ENCODE measurements at regions not wholly inside any gene's neighbourhood (a gene's known extent, or its start where the extent isn't known, plus 50 kb on each side); places are given as distances from the start of the nearest gene placed in this dataset.
A peak's percentile ranks its signal among the peaks of the same experiment; 100 is the strongest.

- DNase-seq (ENCODE audit: insufficient read length, low spot score): no peak
- FAIRE-seq: no peak
Observed at GRCh38 chr2:134108113-134108512, 145.8 kb upstream of the MGAT5 start.

DNA sequence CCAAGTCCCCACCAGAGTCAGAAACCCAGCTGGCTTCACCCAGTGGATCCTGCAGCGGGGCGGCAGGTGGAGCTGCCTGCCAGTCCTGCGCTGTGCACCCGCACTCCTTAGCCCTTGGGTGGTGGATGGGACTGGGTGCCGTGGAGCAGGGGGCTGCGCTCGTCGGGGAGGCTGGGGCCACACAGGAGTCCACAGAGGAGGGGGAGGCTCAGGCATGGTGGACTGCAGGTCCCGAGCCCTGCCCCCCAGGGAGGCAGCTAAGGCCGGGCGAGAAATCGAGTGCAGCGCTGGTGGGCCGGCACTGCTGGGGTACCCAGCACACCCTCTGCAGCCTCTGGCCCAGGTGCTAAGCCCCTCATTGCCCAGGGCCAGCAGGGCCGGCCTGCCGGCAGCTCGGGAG is 144.6 kb upstream of the MGAT5 start:
- DNase-seq (ENCODE audit: insufficient read length, low spot score) (no peak), FAIRE-seq (no peak)

- no peak for FAIRE-seq
- DNase-seq (ENCODE audit: insufficient read length, low spot score): no peak
Observed at GRCh38 chr2:134109725-134110124, 144.1 kb upstream of the MGAT5 start.

- FAIRE-seq (no peak), DNase-seq (ENCODE audit: insufficient read length, low spot score) (no peak)
Observed at GRCh38 chr2:134110532-134110931, 143.3 kb upstream of the MGAT5 start.

- DNase-seq (ENCODE audit: insufficient read length, low spot score) (no peak), FAIRE-seq (no peak)
Observed at GRCh38 chr2:134117676-134118075, 136.2 kb upstream of the MGAT5 start.

DNA sequence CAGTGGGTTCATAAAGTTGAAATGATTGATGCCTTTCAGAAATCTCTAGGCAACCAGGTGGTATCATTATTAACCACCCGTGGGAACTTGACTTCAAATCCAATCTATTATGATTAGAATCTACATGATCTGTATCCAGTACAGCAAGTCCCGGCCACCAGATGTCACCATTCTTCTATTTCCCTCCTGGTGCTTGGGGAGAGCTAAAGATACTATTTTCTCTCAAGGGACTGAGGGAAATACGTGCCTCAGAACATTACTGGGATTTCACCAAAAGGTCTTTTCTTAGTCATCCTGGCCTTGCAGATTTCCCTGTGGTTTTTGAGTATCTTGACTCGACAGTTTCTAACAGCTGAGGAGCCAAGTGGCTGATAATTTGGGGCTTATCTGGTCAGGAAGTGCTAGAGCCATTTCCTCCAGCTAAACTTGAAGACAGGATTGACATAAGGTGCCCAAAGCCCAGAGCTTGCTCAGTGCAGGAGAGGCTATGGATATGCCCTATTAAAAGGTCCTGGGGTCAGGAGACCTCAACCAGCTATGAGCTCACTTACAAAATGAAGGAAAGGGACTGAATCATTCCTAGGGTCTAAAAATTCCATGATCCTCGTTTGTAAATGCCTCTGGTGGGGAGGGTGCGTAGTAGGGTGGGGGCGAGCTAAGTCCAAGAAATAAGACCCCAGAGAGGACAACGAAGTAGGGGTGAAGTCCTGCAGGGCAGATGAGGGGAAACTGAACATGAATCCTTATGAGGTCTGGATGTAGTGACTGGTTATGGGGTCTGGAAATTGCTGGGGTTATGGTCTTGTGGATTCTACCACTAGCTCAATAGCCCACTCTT is 135.4 kb upstream of the MGAT5 start:
- FAIRE-seq (peak; percentile 94), DNase-seq (ENCODE audit: insufficient read length, low spot score) (peak; percentile 74)

- no peak for FAIRE-seq
- DNase-seq (ENCODE audit: insufficient read length, low spot score): no peak
Observed at GRCh38 chr2:134119117-134119712, 134.7 kb upstream of the MGAT5 start.

DNA sequence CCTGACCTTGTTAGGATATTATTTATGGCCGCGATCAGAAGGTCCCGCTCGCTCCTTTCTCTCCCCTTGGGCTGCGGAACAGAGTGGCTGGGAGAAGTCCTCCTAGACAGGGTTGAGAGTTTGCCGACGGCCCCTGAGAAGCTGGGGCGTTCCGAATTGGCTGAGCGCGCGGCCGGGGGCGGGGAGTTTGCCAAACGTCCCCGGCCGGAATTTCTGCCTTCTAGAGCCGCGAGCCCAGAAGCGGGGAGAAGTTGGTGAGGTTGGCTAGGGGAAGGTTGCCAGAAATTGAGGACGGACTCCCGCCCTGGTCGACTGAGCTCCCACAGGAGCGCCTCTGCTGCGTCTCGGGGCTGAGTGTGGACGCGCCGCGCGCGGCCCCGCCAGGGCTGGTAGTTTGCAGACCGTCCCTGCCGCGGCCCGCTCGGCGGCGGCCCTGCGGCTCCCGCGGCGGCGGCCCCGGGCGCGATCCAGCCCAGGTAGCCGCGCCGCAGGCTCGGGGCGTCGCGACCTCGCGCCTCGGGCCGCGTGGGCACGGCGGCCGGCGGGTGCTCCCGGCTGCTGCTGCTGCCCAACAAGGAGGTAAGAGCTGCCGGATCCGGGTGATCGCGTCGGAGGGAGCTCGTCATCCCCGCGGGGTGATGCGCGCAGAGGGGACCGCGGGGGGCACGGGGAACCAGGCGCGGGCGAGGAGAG is 134.0 kb upstream of the MGAT5 start:
- FAIRE-seq (peak; percentile 85), DNase-seq (ENCODE audit: insufficient read length, low spot score) (peak; percentile 85)

DNA sequence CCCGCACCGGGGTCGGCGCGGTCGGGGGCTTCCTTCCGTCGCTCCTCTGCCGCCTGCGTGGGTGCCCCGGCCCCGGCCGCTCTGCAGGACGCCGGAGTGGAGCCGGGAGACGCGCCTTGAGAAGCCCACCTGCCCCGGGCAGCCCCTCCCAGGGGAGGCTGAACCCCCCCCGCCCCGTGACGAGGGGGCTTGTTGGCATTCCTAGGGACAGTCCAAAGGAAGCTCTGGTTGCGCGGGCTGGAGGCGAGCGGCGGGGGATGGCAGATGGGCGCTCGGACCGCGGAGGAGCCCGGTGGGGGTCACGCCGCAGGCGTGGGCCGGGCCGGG is 133.5 kb upstream of the MGAT5 start:
- FAIRE-seq (no peak), DNase-seq (ENCODE audit: insufficient read length, low spot score) (no peak)

DNA sequence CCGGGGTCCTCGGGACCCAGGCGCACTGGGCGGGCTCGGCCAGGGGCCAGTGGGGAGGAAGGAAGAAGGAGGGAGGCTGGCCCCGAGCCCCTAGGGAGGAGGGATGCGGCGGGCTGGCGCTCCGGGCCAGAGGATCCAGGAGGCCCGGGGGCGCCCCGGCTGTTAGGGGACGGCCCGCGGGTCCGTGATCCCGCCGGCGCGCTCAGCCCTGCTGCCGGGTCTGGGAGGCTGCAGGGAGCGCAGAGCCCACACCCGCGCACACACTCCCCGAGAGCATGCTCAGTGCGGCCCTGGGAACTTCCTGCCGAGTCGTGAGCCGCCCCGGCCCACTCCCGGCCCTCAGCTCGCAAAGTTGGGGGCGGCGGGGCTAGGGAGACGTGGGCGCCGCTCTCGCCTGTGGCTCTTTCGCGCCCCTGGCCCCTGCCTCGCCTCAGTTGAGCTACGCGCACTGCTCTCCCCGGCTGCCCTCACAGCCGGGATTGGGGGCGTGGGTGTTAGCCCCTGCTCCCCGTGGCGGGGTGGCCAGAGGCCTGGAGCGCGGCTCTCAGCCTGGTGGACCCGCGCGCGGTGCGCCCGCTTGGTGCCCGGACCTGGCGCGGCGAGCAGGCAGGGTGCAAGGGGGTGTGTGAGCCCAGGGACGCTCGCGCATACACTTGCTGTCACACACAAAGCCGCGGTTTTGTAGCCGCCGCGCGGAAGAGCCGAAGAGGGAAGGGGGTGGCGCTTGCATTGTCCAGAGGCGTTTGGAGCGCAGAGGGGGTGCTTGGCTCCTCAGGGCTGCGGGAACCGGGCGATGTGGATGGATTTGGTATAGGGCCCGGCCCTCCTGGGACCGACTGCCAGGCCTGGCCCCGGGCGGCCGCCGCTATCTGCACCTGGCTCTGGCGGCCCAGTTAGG is 132.9 kb upstream of the MGAT5 start:
- DNase-seq (ENCODE audit: insufficient read length, low spot score) (peak; percentile 79), FAIRE-seq (no peak)

DNA sequence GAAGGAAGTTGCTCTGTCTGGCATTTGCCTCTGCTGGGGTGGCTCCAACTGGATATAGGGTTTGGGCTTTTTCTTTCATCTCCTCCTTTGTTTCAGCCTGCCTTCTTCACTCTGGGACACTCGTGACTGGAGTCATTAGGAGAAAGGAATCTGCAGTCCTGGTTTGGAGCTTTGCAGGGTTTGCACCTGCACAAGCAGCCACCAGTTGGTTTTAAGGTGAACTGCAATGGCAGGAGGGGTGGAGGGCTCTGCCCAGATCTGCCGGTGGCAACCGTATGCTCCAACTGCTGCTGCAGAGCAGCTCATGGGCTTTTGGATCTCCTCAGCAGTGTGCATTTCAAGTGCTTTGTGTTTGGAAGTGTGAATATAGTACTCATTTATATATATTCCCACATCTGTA is 131.3 kb upstream of the MGAT5 start:
- no peak for DNase-seq (ENCODE audit: insufficient read length, low spot score)
- FAIRE-seq: no peak

- DNase-seq (ENCODE audit: insufficient read length, low spot score) (no peak), FAIRE-seq (no peak)
Observed at GRCh38 chr2:134123332-134123731, 130.5 kb upstream of the MGAT5 start.

- FAIRE-seq (no peak), DNase-seq (ENCODE audit: insufficient read length, low spot score) (no peak)
Observed at GRCh38 chr2:134124047-134124753, 129.7 kb upstream of the MGAT5 start.

- DNase-seq (ENCODE audit: insufficient read length, low spot score) (peak; percentile 50), FAIRE-seq (peak; percentile 83)
Observed at GRCh38 chr2:134127496-134127895, 126.4 kb upstream of the MGAT5 start.

DNA sequence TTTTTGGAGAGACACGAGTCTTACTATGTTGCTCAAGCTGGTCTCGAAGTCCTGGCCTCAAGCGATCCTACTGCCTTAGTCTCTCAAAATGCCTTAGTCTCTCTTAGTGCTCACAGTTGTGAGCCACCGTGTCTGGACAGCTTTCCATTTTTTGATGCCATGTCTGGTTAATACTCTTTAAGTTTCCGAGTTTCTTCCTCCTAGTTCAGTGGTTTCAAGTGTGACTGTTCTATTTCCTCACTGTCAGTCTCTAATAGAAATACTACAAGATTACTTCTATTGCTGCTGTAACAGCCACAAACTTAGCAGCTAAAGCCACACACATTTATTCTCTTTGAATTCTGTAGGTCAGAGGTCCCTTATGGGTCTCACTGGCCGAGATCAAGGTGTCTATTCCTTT is 125.1 kb upstream of the MGAT5 start:
- no peak for FAIRE-seq
- DNase-seq (ENCODE audit: insufficient read length, low spot score): no peak

GRCh38 chr2:134129900-134130537 is 123.9 kb upstream of the MGAT5 start:
- FAIRE-seq: no peak
- DNase-seq (ENCODE audit: insufficient read length, low spot score): no peak

GRCh38 chr2:134131681-134132489 is 122.0 kb upstream of the MGAT5 start:
- FAIRE-seq: no peak
- no peak for DNase-seq (ENCODE audit: insufficient read length, low spot score)

DNA sequence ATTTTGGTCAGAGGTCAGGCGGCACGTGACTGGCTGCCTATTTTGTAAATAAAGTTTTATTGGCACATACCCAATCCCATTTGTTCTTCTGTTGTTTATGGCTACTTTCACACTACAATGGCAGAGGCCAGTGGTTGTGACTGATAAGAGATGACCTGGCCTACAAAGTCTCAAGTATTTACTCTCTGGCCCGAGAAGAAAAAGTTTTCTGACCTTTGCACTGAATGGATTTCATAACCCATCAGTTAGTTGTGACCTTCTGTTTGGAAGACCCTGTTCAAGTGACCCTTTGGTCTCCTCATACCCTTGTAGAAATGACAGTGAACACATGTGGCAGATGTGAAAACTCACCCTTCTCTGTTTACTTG is 121.4 kb upstream of the MGAT5 start:
- FAIRE-seq: no peak
- DNase-seq (ENCODE audit: insufficient read length, low spot score): no peak

All from GM19239 (cell line).